ENCODE measurements at regions not wholly inside any gene's neighbourhood (a gene's known extent, or its start where the extent isn't known, plus 50 kb on each side); places are given as distances from the start of the nearest gene placed in this dataset.

- TF ChIP-seq POLR2A (IDR thresholded peaks at IDR 0.05; ENCODE audit: low read length) (no peak), GATA1 (IDR thresholded peaks at IDR 0.05; ENCODE audit: low read depth, low read length) (no peak)
These were observed 189.1 kb upstream of the TWIST2 start for GRCh38 chr2:238658820-238659219.
